DMS53 (cell line): ENCODE measurements at regions not wholly inside any gene's neighbourhood (a gene's known extent, or its start where the extent isn't known, plus 50 kb on each side); places are given as distances from the start of the nearest gene placed in this dataset.

ENCODE experiments used
- DNase-seq: peaks from one replicate; lab custom pipeline; 2025; lab: John Stamatoyannopoulos, UW

DNA sequence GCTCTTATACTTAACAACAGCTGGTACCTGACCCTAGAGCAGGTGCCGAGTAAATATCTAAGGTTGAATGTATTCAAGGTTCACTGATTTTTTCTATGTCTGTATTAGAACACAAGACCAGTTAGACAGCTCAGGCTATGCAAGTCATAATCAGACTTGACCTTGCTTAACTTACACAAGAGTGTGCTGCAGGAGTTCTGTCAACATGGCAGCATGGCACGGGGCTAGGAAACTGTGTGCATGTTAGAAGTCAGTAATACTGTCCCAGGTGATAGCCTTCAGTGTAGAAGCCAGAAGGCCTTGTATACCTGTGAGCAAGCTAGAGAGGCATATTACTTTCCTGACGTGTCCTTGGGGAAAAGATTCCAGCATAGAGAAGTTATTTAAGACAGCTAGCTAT, 253.1 kb downstream of the FAT3 start:
- DNase-seq: peak; percentile 75

DNA sequence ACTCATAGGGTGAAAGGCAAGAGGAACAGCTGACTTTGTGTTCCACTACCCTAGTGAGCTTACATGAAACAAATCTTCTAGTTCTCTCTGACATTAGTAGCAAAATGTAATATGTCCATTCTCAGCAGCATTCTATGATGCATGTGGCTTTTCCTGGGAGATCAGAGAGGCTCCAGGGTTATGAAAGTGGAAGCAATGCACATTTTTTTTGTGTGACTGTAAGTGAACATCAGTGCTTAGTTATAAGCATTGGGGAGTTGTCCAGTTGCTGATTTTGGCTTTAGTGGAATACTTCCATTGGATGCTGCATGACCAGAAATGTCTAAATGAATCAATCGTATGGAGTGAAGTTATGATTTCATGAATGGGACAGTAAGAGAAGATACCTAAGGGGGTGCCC, 255.9 kb downstream of the FAT3 start:
- no peak for DNase-seq

DNA sequence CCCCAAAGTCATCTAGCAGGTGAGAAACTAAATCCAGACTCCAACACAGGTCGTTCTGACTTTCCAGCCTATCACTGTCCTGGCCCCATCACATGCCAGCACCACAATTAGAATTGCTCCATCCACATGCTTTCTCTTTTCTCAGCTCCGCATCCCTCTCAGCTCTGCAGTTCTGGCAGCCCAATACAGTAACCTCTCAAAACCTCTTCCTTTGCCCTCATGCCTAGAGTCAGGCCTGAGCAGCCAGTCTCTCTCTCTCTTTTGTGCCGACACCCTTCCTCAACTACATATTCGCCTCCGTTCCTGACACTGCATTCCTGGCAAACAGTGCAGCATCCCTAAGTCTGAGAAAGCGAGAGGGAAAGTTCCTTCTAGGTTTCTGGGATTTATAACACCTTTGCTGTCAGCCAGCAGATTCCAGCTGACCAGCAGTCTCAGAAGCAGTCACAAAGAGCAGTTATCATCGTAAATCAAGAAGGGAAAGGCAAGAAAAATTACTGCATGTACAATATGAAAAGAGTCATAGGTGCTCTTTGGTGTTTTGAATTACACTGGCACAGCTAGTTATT, 258.0 kb downstream of the FAT3 start:
- DNase-seq: no peak

DNA sequence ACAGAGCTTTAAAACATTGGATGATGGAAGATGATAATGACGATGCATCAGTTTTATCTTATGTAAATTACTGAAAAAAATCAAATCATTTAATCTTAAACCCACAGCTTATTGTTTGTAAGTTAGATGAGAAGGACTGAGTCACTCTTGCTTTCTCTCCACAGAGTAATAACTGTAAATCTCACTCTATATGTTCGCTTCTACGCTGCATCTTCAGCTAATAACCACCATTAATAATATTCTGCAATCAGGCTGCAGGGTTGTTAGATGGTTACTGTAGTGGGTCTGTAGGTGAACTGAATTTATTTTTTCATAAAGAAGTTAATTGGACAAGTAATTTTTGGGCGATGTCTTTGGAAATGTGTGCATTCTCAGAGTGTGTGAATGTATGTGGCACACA, 260.0 kb downstream of the FAT3 start:
- no peak for DNase-seq

DNA sequence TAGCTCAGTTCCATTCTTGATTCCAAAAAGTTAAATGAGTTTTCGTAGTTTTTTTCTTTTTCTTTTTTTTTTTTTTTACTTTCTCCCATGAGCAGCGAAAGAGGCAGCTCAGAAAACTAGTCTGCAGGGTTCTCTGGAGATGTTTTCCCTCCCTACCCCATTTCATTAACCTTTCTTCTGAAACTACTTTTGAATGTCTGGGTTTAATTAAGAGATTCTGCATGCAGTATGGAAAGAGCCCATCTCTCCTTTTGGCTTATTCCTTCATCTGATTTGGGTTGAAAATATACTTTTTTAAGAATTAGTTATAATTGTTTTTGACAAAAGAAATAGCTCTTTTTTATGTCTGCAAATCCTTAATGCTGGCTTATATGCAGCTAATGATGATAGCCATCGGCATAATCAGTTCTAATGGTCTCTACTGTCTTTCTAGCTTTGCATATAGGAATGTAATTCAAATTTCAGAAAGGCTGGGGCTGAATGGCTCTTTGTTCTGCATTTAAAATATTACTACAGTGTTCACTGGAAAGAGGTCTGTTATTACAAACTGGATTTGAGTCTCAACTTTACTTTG, 265.3 kb downstream of the FAT3 start:
- DNase-seq: no peak

DNA sequence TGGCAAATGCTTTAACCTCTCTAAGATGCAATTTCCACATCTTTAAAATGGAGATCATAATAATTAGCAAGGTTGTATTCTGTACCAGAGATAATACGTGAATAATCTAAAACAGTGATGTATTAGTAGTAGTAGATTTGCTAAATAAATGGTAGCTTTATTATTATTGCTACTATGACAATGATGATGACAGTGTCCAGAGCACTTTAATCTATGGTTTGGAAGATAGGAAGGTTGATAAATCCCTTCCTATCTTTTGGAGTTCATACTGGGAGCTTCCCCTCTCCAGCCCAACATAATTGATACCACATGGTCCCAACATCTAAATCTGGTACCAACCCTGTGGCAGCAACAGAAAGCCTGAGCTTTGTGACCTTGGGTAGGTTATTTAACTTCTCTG, 267.8 kb downstream of the FAT3 start:
- DNase-seq: no peak

DNA sequence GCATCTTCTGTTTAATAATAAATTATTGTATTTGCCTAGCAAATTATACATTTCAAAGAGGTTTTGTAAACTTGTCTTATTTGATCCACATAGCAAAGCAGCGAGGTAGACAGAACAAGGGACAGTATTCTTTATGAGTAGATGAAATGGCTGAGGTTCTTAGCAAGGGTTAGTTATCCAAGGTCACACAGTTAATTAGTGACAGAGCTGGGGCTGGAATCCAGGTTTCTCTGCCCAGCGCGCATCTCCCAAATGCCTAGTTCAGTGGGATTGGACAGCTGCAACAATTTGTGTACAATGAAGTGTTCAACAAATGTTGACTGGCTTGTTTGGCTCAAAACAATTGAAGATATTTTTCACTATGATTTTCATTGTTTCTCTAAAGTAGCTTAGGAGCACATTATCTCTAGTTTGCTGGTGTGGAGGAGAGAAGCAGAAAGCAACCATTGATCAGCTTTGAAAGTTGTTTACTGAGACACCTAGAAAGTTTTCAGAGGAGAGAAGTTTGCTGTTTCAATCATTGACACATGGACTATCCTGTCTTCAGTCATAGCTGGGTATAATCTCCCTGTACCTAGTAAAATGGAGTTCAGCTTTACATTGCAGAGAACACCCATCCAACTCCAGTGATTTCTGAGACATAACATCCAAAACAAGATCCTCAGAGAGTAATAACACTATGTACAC, 270.6 kb downstream of the FAT3 start:
- DNase-seq: no peak

DNA sequence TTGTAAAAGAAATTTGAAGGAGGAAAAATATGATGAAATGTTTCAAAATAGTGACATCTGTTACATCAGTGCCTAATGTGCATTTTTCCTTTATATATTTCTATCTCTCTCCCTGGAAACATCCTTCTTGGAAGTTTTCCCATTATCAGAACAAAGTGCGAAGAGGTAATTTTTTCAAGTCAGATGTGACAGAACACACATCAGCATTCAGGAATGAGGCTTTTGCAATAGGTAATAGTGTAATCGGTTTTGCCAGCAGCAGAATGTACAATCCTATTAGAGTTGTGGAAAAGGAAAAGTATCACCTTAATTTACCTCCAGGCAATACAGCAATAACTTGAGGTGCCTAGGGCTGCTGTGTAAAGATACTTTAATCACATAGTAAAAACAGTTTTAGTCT, 275.8 kb downstream of the FAT3 start:
- DNase-seq: no peak

DNA sequence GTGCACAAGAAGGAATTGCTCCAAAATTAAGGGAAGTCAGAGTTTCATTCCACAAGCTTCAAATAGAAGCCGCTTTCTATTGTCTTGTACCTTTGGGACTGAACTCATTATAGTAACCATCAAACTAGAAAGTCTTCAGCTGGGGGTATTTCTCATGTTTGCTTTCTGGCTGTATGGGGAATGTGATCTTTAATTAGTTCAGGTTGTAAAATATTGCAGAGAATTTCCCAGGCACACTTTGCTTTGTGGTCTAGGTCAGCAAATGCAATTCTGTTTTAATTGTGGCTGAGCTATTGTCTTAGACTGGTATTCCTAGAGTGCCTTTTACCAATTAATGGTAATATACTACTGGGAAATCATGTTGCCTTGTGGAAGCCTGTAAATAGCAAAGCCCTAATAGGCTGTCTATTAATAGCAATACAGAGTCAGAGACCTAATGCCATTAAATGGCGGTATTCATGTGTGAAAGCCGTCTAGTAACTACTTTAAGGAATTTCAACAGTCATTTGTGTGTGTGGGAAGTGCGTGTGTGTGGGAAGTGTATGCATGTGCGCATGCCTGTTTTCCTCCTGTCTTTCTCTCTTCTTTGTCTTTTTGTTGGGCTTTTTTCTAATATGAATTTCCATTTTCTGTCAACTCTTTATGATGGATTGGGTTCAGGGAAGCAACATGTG, 276.6 kb downstream of the FAT3 start:
- DNase-seq: no peak

DNA sequence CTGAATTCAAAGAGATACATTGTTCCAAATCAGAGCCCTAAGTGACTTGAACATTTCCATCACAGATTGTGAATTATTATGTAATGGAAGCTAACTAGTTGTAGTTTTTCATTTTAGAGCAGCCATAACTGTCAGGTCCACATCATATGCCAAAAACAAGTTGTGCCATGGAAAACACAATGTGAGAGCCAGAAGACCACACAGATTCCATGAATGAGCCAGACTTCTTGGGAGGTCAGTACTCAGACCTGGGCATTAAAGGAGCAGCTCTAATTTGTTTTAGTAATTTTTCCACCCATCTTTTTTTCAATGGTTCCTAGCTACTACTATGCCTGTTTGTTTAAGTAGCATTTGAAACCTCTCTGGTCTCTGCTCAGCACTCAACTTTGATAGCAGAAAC, 279.4 kb downstream of the FAT3 start:
- DNase-seq: no peak

DNA sequence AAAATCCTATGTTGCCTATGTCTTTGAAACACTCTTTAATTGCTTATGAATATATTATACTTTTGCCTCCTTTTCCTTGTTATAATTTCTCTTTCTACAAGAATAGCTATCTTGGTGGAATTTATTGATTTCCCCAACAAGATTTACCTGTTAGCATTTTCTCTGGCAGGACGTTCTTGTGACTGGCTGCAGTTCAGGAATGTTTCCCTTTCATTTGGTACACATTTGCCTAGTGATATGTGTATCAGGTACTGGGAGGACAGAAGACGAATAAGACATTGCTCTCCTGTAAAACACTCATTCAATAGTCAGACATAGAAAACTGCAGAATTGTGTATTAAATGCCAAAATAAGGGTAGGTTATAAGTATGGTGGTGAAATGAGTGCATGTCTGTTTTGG, 279.9 kb downstream of the FAT3 start:
- no peak for DNase-seq

DNA sequence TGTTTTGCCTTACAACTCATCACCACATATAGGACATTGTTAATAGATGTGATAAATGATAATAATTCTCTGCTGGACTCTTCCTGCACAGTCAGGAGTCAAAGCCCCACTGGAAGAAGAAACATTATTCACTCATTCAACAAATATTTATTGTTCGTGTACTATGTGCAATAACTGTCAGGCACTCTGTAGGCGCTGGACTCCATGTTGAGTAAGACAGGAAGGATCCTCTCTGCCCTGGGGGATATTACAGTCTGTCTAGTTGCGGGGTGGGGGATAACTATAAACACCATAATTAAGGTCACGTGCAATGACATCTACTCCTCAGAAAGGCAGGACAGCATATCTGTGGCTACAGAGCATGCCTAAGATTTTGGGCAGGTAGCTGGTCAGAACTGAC, 281.1 kb downstream of the FAT3 start:
- DNase-seq: no peak

DNA sequence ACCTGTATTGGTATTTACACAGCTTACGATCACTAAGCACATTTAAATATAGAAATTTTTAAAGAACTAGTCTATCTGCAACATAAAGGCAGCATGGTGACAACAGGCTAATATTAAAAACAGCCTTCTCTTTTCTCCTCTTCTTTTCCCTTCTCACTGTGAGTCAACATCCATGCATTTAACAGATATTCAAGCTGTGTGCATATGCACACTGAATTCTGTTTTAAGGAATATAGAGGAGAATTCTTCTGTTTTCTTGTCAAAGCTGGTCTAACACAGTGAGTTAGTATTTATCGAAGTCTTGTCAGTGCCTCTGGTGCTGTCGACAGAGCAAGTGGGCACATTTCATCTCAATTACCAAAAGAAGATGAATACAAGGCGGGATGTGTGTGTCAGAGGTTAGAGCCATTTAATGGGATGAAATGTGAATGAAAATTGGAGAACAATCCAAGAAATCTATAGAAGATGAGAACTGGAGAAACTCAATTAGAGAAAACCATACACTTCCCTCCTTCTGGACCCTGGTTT, 282.3 kb downstream of the FAT3 start:
- DNase-seq: no peak

DNA sequence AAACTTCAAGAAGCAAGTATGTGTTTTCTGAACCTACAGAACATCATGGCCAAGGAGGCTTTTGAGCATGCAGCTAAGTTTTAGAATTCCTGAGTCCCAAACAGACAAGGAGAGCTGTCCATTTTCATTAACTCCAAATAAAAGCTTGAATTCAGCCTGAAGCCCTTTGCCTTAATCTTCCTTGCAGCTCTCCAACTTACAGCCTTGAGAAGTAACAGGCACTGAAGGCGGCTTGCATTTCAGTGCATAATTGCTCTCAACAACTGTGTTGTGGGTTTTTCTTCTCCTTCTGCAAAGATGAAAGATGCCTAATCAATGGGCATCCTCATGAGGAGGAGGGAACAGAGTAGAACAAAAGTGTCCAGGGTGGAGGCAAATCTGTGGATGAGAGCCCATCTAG, 286.0 kb downstream of the FAT3 start:
- no peak for DNase-seq

DNA sequence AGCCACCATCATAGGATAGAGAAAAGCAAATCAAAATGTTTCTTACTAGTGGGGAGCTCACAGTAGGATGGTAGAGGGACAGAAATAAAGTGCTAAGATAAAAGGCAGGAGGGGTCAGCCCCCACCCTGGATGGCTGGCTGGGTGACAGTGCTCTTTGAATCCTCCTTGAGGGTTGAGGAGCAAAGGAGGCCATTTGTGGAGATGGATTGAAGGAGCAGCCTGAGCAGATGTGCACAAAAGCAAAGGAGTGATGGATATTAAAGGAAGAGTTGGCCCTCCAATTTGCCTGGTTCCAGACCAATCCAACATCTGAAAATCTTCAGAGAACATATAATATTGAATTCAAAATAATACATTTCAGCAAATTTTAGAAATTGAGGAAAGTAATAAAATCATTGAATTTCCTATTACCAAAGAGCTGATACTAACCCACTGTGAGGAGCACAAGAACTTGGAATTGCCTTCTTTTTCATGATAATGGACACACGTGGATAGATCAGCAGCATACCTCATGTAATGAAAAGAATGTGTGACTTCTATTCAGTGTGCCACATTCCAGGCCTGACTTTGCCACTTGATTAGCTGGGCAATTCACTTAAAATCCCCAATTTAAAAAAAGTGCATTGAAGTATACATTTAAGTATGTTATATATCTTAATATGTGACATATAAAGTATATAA, 287.0 kb downstream of the FAT3 start:
- no peak for DNase-seq

DNA sequence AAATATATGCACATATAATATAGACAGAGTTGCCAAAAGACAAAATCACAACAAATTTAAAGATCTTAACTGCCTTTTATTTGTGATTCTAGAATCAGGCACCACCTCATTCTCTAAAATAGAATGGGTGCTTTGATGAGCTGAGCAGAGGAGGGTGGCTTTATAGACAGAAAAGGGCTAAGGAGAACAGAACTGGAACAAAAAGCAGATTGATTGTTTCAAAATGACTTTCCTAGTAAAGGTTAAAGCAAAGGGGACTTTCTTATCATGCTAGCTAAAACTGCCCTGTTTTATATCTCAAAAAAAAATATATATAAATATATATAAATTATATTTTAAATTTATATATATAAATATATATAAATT, 287.6 kb downstream of the FAT3 start:
- DNase-seq: no peak

DNA sequence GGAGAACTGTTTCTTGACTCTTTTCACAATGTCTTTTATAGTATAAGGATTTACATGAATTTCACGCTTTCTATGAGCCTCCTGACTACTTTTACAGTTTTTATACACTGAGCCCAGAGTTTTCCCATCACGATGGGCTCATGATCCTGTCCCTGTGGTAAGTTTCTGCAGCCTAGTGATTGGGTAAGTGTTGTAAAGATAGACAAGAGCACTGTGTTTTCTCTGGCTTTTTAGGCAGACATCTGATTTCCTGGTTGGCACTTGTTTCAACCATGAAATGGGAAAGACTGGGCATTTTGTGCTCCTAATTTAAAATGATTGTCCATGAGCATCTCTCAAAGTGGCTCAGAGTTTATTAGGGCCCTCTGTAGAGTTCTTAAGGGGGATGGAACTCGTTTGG, 299.0 kb downstream of the FAT3 start:
- DNase-seq: no peak

DNA sequence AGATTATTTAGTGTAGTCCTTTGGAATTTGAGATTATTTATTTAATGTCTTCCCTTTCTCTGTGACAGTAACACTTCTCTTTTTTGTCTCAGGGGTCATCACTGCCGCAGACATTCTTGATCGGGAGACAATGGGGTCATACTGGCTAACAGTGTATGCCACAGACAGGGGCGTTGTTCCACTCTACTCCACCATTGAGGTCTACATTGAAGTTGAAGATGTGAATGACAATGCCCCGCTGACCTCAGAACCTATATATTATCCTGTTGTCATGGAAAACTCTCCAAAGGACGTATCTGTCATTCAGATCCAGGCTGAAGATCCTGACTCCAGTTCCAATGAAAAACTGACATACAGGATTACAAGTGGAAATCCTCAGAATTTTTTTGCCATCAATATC, 299.9 kb downstream of the FAT3 start:
- no peak for DNase-seq

DNA sequence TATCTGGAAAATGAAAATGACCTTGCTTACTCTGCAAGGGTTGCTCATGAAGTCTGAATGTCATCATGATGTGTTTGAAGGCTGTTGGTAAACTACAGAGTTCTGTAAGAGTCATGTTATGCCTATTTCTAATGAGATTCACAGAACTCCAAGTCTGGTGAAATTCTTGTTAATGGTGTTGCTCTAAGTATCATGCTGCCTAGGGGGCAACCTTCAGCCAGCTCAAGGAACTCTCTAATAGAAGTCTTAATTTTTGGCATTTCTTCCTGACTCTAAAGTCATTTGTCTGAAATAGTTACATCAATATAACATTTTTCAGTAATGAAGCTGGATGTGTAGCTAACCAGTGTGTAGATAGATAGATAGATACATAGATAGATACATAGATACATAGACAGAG, 302.8 kb downstream of the FAT3 start:
- no peak for DNase-seq

DNA sequence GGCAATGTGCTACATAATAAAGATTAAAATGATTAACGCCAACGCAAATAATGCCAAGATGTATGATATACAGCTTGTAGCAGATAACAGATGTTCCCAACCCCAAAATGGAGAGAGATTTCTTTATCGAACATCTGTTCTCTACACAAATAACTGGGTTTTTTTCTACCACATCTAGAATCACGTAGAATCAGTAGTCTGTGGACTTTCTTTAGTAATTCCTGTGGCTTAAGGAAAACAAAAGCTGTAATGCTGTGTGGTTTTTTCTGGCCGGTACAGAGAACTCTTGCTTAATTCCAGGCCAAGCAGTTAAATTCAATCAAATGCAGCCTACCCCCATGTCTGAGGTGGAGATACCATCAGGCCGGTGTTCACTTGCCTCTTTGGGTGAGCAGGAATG, 303.4 kb downstream of the FAT3 start:
- no peak for DNase-seq

DNA sequence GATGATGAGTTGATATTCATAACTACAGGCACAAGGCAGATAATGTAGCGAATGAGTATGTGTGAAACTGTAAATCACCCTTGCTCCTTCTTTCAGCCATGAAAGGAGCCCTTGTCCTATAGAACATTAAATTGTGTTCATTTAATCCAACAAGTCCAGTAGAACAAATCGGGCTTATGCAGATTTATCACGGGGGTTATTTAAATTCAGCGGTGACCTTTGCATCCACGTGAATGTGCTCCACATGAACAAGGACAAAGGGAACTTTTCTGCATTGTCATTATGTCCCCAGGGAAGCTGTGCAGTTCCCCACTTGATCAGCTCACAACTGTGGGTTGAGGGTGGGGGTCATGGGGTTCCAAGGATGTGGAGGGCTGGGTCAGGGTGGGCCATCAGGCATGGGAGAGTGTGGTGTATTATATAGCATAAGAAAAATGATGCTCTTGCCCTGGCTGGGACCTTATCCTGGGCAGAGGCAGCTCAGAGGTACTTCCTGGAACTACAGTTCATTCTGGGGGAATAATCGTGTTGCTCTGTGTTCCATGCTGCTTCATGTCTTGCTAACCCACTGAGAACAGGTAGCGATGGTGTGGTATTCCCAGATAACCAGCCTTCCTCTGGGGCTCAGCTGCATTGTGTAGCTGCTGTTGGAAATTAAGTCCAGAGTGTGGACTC, 306.6 kb downstream of the FAT3 start:
- DNase-seq: no peak

DNA sequence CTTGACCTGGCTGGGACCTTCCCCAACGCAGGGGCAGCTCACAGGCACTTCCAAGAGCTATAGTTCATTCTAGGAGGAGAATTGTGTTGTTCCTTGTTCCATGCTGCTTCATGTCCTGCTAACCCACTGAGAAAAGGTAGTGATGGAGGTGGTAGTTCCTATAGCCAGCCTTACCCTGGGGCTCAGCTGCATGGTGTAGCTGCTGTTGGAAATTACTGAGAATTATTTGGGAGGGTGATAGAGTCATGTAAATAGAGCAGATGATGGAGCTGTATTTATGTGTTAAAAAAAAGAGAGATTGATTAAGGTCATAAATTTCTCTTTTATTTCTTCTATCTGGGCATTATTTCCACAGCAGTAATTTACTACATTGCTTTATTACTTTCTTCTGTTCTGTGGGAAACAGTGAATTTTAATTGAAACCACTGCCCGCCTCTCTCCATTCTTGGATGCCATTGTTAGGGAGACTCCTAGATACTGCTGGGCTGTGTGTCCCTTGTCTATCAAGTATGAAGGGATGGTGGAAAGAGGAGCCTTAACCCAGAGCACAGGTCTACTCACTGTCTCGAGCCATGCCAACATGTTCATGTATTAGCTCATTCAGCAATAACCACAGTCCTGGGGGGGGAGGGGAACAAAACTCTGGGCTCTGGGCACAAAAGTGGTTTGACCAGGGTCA, 309.2 kb downstream of the FAT3 start:
- DNase-seq: no peak
